Activated naive CD8-positive, alpha-beta T cell (primary cell): ENCODE measurements at regions not wholly inside any gene's neighbourhood (a gene's known extent, or its start where the extent isn't known, plus 50 kb on each side); places are given as distances from the start of the nearest gene placed in this dataset.

Source experiments
- H3K27ac Mint-ChIP-seq: one replicate; pipeline ENCODE4 v1.8.0; 2021; ENCODE audit warnings: mixed read lengths
- H3K27me3 Mint-ChIP-seq: one replicate; pipeline ENCODE4 v1.8.0; 2021; ENCODE audit warnings: mixed read lengths
- H3K36me3 Mint-ChIP-seq: one replicate; pipeline ENCODE4 v1.8.0; 2021; ENCODE audit warnings: mixed read lengths
- H3K4me1 Mint-ChIP-seq: one replicate; pipeline ENCODE4 v1.8.0; 2021; ENCODE audit warnings: low read depth, mixed read lengths
- H3K4me3 Mint-ChIP-seq: one replicate; pipeline ENCODE4 v1.8.0; 2021; ENCODE audit warnings: mild to moderate bottlenecking, mixed read lengths
- H3K9me3 Mint-ChIP-seq: one replicate; pipeline ENCODE4 v1.8.0; 2021; ENCODE audit warnings: low read depth, mixed read lengths

- Mint-ChIP-seq H3K27ac (no peak overlapping the region), H3K4me1 (no peaks in the 10 kb centered on the region), H3K27me3 (peaks cover 4% of the 10 kb centered on the region), H3K4me3 (no peak overlapping the region), H3K9me3 (no peaks in the 10 kb centered on the region), H3K36me3 (no peaks in the 10 kb centered on the region)
These were observed 127.5 kb upstream of the CTAGE1 start for GRCh38 chr18:22545066-22545760.

DNA sequence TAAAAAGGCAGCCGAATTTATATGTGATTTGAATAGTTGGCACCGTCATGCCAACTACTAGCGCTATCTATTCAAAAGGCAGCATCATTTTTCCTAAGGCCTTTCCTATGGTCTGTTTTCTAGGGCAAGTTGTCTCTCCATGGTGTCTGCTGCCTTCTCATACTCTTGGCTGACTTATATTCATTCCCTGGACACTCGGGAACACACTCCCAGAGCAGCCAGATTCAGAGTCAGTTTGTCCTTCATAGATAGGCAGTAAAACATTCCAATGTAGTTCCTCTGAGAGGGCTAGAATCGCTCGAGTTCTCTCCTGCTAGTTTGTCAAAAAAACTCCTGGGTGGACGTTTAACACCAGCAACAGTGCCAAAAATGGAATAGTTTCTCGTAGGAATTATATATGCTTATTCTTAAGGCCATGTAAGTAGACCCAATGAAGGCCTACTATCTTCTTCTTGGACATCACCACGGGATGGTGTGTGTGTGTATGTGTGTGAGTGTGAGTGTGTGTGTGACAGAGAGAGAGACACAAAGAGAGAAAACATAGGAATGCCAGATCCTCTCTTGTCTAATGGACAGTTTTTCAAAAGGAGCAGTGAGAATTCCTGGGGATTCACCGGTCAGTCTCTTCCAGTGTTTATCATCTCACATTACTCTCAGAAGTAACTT lies 129.3 kb upstream of the CTAGE1 start:
- H3K27ac Mint-ChIP-seq: no peak overlapping the region
- H3K36me3 Mint-ChIP-seq: no peaks in the 10 kb centered on the region
- no peaks in the 10 kb centered on the region for H3K9me3 Mint-ChIP-seq
- peaks cover 4% of the 10 kb centered on the region for H3K27me3 Mint-ChIP-seq
- no peaks in the 10 kb centered on the region for H3K4me1 Mint-ChIP-seq
- no peak overlapping the region for H3K4me3 Mint-ChIP-seq

DNA sequence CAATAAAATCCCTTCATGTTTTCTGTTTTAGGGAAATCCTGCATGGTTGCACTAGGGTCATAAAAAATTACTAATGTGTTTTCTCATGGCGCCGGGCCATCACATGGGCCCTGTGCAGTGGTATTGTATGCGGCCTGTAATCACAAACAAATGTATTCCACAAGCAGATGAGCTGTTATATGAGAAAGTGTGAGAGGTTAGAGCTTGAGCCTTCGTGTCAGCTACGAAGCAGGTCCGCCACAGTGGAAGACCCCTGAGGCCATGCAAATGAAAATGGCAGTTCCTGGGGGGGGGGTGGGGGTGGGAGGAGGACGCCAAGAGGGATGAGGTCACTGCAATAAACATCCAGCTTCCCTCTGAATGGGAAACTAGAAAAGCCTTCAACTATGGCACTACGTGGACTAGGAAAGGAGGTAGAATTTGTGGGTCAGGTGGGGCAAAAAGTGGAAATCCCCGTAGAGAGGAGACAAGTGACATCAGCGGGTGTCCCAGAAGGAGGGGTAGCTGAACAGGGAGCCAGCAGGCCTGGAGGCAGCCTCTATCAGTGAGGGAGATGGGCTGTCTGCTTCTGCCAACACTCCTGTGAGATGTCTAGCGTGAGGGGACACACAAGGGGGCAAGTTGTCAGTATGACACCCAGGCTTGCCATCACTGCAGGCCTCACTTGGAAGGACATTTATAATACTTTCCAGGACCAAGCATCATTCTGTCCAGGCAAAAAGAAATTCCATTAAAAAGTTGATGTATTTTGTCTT lies 130.3 kb upstream of the CTAGE1 start:
- H3K4me3 Mint-ChIP-seq: no peak overlapping the region
- H3K27me3 Mint-ChIP-seq: peaks cover 4% of the 10 kb centered on the region
- H3K9me3 Mint-ChIP-seq: no peaks in the 10 kb centered on the region
- no peaks in the 10 kb centered on the region for H3K4me1 Mint-ChIP-seq
- no peaks in the 10 kb centered on the region for H3K36me3 Mint-ChIP-seq
- H3K27ac Mint-ChIP-seq: no peak overlapping the region

DNA sequence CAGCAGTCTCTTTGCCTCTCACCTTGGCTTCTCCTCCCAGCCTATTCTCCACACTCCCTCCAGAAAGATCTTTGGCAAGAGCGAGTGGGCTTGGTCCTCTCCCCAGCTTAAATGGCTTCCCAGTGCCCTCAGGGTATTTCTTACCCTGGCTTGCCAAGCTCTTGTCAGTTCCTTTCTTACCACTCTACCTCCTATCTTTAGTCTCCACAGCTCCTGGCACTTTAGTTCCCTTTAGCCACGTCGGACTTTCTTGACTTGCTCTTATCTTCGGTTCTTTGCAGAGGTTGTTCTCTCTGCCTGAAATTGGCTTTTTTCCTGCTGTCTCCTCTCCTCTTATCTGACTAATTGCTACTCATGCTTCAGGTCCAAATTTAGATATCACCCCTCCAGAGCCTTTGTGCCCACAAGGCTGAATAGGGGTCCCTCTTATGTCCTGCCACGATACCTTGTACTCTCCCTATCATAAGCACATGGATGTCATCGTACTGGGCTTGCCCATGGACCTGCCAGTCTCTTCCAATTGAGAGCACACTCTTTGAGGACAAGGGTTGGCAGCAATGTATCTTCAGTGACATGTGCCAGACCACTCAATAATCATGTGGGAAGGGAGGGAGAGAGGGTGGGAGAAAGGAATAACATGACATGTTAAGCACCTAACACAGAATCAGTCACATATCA lies 131.7 kb upstream of the CTAGE1 start:
- H3K36me3 Mint-ChIP-seq: no peaks in the 10 kb centered on the region
- no peak overlapping the region for H3K27ac Mint-ChIP-seq
- H3K27me3 Mint-ChIP-seq: peaks cover 8% of the 10 kb centered on the region
- no peaks in the 10 kb centered on the region for H3K9me3 Mint-ChIP-seq
- no peak overlapping the region for H3K4me3 Mint-ChIP-seq
- H3K4me1 Mint-ChIP-seq: no peaks in the 10 kb centered on the region

DNA sequence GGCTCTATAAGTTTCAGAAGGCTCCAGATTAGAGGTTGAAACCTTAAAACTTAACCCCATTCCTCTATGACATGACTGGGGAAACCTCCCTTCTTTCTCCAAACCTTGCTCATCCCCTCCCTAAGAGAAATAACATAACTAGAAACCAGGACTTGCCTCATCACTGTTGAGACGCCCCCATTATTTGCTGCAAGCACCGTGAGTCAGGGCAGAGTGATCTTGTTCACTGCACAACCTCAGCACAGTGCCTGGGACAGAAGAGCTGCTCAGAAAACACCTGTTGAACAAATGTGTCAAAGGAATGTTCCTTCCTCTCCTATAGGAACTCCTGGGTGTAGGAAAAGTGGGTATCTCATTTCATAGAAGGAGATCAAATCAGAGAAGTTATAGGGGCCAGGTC lies 132.7 kb upstream of the CTAGE1 start:
- Mint-ChIP-seq H3K4me3 (no peak overlapping the region), H3K27me3 (peaks cover 8% of the 10 kb centered on the region), H3K27ac (no peak overlapping the region), H3K9me3 (no peaks in the 10 kb centered on the region), H3K36me3 (no peaks in the 10 kb centered on the region), H3K4me1 (no peaks in the 10 kb centered on the region)

GRCh38 chr18:22550861-22551260 lies 133.1 kb upstream of the CTAGE1 start:
- H3K9me3 Mint-ChIP-seq: no peaks in the 10 kb centered on the region
- H3K27ac Mint-ChIP-seq: no peak overlapping the region
- H3K27me3 Mint-ChIP-seq: peaks cover 8% of the 10 kb centered on the region
- H3K4me3 Mint-ChIP-seq: no peak overlapping the region
- no peaks in the 10 kb centered on the region for H3K36me3 Mint-ChIP-seq
- no peaks in the 10 kb centered on the region for H3K4me1 Mint-ChIP-seq

- Mint-ChIP-seq H3K27me3 (peaks cover 11% of the 10 kb centered on the region), H3K4me1 (no peaks in the 10 kb centered on the region), H3K9me3 (no peaks in the 10 kb centered on the region), H3K27ac (no peak overlapping the region), H3K36me3 (no peaks in the 10 kb centered on the region), H3K4me3 (no peak overlapping the region)
These were observed 133.9 kb upstream of the CTAGE1 start for GRCh38 chr18:22551536-22552151.

GRCh38 chr18:22552254-22552653 lies 134.5 kb upstream of the CTAGE1 start:
- Mint-ChIP-seq H3K27me3 (peaks cover 12% of the 10 kb centered on the region), H3K4me1 (no peaks in the 10 kb centered on the region), H3K9me3 (no peaks in the 10 kb centered on the region), H3K27ac (no peak overlapping the region), H3K4me3 (no peak overlapping the region), H3K36me3 (no peaks in the 10 kb centered on the region)

GRCh38 chr18:22552899-22553460 lies 135.3 kb upstream of the CTAGE1 start:
- Mint-ChIP-seq H3K27ac (no peak overlapping the region), H3K36me3 (no peaks in the 10 kb centered on the region), H3K4me1 (no peaks in the 10 kb centered on the region), H3K27me3 (peaks cover 11% of the 10 kb centered on the region), H3K9me3 (no peaks in the 10 kb centered on the region), H3K4me3 (no peak overlapping the region)

GRCh38 chr18:22556222-22557167 lies 138.8 kb upstream of the CTAGE1 start:
- Mint-ChIP-seq H3K36me3 (no peaks in the 10 kb centered on the region), H3K4me1 (peaks cover 8% of the 10 kb centered on the region), H3K27me3 (peaks cover 19% of the 10 kb centered on the region), H3K9me3 (no peaks in the 10 kb centered on the region), H3K4me3 (no peak overlapping the region), H3K27ac (no peak overlapping the region)

- Mint-ChIP-seq H3K27ac (no peak overlapping the region), H3K27me3 (peaks cover 20% of the 10 kb centered on the region)
These were observed 139.6 kb upstream of the CTAGE1 start for GRCh38 chr18:22557168-22557941.

DNA sequence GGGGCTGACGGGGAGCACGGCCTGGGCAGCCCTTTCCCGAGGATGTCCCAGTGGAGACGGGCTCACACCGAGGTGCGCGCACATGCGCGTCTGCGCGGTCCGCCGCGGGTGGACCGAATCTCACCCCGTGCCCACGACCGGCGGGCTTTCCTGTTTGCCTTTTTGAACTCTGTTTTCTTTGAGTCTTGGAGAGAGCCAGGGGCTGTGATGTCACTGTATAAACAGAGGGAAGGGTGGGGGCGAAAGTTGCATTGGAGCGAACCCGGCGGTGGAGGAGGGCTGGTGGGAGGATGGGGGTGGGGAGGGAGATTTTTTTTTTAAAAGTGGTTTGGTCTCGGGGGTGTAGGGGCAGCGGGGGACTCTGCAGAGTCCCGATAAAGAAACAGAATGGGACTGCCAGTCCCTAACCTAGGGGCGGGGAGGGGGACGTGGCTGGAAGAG lies 141.2 kb upstream of the CTAGE1 start:
- Mint-ChIP-seq H3K9me3 (no peaks in the 10 kb centered on the region), H3K4me1 (peaks cover 8% of the 10 kb centered on the region), H3K27me3 (peaks cover 21% of the 10 kb centered on the region), H3K27ac (no peak overlapping the region), H3K36me3 (no peaks in the 10 kb centered on the region), H3K4me3 (peak overlapping the region; percentile 41)

More at GRCh38 chr18:22557168-22557941, 139.6 kb upstream of the CTAGE1 start:
- no peaks in the 10 kb centered on the region for H3K36me3 Mint-ChIP-seq
- H3K9me3 Mint-ChIP-seq: no peaks in the 10 kb centered on the region
- peaks cover 8% of the 10 kb centered on the region for H3K4me1 Mint-ChIP-seq
- H3K4me3 Mint-ChIP-seq: no peak overlapping the region
